GM13977 (cell line): ENCODE measurements at regions not wholly inside any gene's neighbourhood (a gene's known extent, or its start where the extent isn't known, plus 50 kb on each side); places are given as distances from the start of the nearest gene placed in this dataset.
"Not testable (repeated sequence)": the region's sequence is repeated elsewhere in the genome, so short reads cannot be mapped to it uniquely, and the experiment has no call there.

Experiments
- DNase-seq: peaks from one replicate; pipeline ENCODE4 v3.0.0; 2012; ENCODE audit warnings: low spot score
- in situ Hi-C: fragments of 300-500 bp; cut with MboI; formaldehyde crosslinking; loops from one replicate; pipeline ENCODE4 v1.12.0; 2022; ENCODE audit warnings: low sequenced_read_pairs, low pct_unique_long_range_greater_than_20kb, mixed read lengths, inconsistent platforms; ENCODE audit not compliant: unreplicated experiment
- TF ChIP-seq, protein P1 (sequence below): IDR thresholded peaks from 2 replicates; pipeline ENCODE4 v1.5.1; 2012; ENCODE audit warnings: mild to moderate bottlenecking, control low read depth; ENCODE audit not compliant: insufficient read depth; ENCODE audit errors: extremely low read depth, missing control alignments

DNA sequence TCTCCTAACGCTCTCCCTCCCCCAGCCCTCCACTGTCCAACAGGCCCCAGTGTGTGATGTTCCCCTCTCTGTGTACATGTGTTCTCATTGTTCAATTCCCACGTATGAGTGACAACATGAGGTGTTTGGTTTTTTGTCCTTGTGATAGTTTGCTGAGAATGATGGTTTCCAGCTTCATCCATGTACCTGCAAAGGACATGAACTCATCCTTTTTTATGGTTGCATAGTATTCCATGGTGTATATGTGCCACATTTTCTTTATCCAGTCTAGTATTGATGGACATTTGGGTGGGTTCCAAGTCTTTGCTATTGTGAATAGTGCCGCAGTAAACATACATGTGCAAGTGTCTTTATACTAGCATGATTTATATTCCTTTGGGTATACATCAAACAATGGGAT lies 347.4 kb downstream of the MAGEE1 start:
- in situ Hi-C loops, DNase-seq: not testable (repeated sequence)

DNA sequence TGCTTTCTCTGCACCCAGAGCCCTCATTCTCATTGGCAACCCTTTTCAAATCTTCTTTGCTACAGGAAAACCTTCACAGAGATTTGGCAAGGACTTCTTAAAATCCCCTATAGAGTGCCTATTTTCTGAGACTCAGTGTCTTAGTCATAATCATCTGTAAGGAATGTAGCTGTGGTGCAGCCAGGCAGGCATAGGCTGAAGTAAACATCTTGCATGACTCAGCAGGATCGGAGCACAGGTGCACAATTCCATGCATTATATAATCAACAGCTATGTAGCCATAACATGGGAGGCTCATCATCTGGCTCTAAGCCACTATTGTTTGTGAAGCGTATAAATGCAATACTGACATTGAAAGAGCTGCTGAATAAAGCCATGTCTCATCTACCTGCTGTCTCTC lies 368.8 kb downstream of the MAGEE1 start:
- DNase-seq = no peak
- TF ChIP-seq, protein P1, sequence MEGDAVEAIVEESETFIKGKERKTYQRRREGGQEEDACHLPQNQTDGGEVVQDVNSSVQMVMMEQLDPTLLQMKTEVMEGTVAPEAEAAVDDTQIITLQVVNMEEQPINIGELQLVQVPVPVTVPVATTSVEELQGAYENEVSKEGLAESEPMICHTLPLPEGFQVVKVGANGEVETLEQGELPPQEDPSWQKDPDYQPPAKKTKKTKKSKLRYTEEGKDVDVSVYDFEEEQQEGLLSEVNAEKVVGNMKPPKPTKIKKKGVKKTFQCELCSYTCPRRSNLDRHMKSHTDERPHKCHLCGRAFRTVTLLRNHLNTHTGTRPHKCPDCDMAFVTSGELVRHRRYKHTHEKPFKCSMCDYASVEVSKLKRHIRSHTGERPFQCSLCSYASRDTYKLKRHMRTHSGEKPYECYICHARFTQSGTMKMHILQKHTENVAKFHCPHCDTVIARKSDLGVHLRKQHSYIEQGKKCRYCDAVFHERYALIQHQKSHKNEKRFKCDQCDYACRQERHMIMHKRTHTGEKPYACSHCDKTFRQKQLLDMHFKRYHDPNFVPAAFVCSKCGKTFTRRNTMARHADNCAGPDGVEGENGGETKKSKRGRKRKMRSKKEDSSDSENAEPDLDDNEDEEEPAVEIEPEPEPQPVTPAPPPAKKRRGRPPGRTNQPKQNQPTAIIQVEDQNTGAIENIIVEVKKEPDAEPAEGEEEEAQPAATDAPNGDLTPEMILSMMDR = no peak
- in situ Hi-C loops = no loop called here

DNA sequence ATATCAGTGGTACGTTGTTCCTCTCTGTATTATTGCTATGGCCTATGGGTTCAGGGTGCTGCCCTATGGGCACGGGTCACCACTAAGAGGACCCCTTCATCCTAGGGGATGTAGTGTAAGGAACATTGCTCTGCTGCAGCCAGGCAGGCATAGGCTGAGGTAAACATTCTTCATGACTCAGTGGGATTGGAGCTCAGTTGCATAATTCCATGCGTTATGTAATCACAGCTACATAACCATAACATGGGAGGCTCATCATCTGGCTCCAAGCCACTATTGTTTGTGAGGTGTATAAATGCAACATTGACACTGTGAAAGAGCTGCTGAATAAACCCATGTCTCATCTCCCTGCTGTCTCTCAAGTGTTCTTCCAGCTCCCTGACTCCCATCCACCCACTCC lies 375.2 kb downstream of the MAGEE1 start:
- TF ChIP-seq, protein P1 = no peak
- DNase-seq = no peak
- in situ Hi-C loops = no loop called here

DNA sequence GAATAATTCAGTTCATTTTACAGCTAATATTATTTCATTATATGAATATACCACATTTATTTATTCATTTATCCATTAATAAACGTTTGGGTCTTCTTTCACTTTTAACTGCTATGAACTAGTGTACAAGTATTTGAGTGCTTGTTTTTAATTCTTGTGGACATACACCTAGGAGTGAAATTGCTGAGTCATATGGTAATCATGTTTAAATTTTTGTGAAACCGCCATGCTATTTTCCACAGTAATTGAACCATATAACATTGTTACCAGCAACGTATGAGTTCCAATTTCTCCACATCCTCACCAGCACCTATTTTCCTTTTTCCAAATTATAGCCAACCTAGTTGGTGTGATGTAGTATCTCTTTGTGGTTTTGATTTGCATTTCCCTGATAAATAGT lies 388.2 kb downstream of the MAGEE1 start:
- in situ Hi-C loops = no loop called here
- TF ChIP-seq, protein P1 = no peak
- DNase-seq = no peak

DNA sequence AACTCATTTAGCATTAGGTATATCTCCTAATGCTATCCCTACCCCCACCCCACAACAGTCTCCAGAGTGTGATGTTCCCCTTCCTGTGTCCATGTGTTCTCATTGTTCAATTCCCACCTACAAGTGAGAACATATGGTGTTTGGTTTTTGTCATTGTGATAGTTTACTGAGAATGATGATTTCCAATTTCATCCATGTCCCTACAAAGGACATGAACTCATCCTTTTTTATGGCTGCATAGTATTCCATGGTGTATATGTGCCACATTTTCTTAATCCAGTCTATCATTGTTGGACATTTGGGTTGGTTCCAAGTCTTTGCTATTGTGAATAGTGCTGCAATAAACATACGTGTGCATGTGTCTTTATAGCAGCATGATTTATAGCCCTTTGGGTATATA lies 389.8 kb downstream of the MAGEE1 start:
- in situ Hi-C loops, DNase-seq: not testable (repeated sequence)

DNA sequence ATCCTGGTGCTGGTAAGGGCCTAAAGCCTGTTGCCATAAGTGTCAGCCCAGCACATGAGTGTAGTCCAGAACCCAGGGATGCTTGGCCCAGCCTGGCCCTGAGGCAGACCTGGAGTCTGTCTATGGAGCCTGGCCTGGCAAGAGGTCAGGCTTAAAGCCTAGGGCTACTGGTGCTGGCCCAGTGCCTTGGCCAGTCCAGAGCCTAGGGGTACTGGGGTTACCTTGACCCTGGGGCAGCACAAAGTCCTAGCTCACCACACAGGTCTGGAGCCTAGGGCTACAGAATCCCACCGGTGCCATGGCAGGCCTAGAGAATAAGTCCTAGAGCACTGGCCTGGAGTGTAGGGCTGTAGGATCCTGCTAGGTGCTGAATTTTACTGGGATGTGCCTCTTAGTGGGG lies 393.8 kb downstream of the MAGEE1 start:
- in situ Hi-C loops = no loop called here
- no peak for DNase-seq
- TF ChIP-seq, protein P1 = no peak

DNA sequence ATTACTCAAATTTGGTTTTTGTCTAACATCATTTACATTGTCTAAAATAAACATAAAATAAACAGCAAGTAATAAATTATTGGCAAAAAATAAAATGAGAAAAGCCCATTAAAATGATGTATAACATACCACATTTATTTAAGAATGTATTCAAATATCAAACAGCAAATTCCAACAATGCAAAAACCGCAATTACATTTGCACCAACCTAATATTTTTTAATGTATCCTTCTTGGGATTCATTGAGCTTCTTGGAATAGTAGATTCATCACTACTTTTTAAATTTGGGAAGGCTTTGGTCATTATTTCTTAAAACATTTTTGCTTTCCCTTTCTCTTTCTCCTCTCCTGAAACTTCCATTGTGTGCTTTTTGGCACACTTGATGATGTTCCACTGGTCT lies 400.2 kb downstream of the MAGEE1 start:
- no peak for DNase-seq
- in situ Hi-C loops = no loop called here
- TF ChIP-seq, protein P1 = no peak

DNA sequence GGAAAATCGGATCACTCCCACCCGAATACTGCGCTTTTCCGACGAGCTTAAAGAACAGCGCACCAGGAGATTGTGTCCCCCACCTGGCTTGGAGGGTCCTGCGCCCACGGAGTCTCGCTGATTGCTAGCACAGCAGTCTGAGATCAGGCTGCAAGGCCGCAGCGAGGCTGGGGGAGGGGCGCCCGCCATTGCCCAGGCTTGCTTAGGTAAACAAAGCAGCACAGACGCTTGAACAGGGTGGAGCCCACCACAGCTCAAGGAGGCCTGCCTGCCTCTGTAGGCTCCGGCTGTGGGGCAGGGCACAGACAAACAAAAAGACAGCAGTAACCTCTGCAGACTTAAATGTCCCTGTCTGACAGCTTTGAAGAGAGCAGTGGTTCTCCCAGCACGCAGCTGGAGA lies 413.4 kb downstream of the MAGEE1 start:
- in situ Hi-C loops, DNase-seq: not testable (repeated sequence)
